ENCODE measurements at regions not wholly inside any gene's neighbourhood (a gene's known extent, or its start where the extent isn't known, plus 50 kb on each side); places are given as distances from the start of the nearest gene placed in this dataset.

DNA sequence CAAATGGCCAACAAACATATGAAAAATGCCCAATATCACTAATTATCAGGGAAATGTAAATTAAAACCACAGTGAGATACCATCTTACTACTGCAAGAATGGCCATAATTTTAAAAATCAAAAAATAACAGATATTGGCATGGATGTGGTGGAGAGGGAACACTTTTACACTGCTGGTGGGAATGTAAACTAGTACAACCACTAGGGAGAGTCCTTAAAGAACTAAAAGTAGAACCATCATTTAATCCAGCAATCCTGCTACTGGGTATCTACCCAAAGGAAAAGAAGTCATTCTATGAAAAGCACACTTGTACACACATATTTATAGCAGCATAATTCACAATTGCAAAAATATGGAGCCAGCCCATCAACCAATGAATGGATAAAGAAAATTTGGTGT is 459.7 kb downstream of the GXYLT1 start:
- H3K27me3 ChIP-seq (replicated peaks in 1 of 2; ENCODE audit: control insufficient read depth in 2 of 2, insufficient read depth in 2 of 2, low read length in 1 of 2): no peaks in the 10 kb centered on the region
- no peak overlapping the region for H3K27ac ChIP-seq (ENCODE audit: control insufficient read depth, insufficient read depth)
- SMC1A ChIA-PET (ENCODE audit: uncharacterized antibody, unreplicated experiment): no interaction called here
- ATAC-seq: no peak
- no peaks in the 10 kb centered on the region for H4K20me1 ChIP-seq (ENCODE audit: control insufficient read depth, insufficient read depth)
- H3K9me3 ChIP-seq (replicated peaks; ENCODE audit: control insufficient read depth, insufficient read depth, low read length): no peaks in the 10 kb centered on the region
- no peaks in the 10 kb centered on the region for H3K4me1 ChIP-seq (ENCODE audit: control insufficient read depth, insufficient read depth, low read length)
- no peaks in the 10 kb centered on the region for H3K79me2 ChIP-seq (ENCODE audit: control insufficient read depth, insufficient read depth, low read length)
- H3K36me3 ChIP-seq (ENCODE audit: control insufficient read depth in 2 of 2, insufficient read depth in 2 of 2, low read length in 1 of 2): no peaks in the 10 kb centered on the region
- intact Hi-C loops (cut with micrococcal nuclease; ENCODE audit: unreplicated experiment): no loop called here
- no peak overlapping the region for H3K9ac ChIP-seq (ENCODE audit: control insufficient read depth, insufficient read depth, low read length)
- no TSS peak for BruUV-seq (replicated peaks)
- no peak for FAIRE-seq
- no peak overlapping the region for H2AFZ ChIP-seq (ENCODE audit: control insufficient read depth, low read depth, low read length)
- RAD21 ChIA-PET (ENCODE audit: unreplicated experiment): no interaction called here
- POLR2A ChIA-PET: no interaction called here
- H3K4me2 ChIP-seq (ENCODE audit: control insufficient read depth, insufficient read depth): no peak overlapping the region
- DNase-seq (ENCODE audit: low read depth, low spot score): no peak
- in situ Hi-C loops (cut with MboI): no loop called here
- H3K4me3 ChIP-seq: no peak overlapping the region
- no peak for TF ChIP-seq RAD21 (IDR thresholded peaks at IDR 0.05; ENCODE audit: insufficient read depth, low read depth, low read length)
- TF ChIP-seq, protein P1, sequence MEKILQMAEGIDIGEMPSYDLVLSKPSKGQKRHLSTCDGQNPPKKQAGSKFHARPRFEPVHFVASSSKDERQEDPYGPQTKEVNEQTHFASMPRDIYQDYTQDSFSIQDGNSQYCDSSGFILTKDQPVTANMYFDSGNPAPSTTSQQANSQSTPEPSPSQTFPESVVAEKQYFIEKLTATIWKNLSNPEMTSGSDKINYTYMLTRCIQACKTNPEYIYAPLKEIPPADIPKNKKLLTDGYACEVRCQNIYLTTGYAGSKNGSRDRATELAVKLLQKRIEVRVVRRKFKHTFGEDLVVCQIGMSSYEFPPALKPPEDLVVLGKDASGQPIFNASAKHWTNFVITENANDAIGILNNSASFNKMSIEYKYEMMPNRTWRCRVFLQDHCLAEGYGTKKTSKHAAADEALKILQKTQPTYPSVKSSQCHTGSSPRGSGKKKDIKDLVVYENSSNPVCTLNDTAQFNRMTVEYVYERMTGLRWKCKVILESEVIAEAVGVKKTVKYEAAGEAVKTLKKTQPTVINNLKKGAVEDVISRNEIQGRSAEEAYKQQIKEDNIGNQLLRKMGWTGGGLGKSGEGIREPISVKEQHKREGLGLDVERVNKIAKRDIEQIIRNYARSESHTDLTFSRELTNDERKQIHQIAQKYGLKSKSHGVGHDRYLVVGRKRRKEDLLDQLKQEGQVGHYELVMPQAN (conservative IDR thresholded peaks at IDR 0.05): no peak
- no peak for TF ChIP-seq NFIC (IDR thresholded peaks at IDR 0.05; ENCODE audit: low read depth, low read length)
- TF ChIP-seq HDGF (IDR thresholded peaks at IDR 0.05): no peak
- TF ChIP-seq ETV6 (conservative IDR thresholded peaks at IDR 0.05 in 1 of 2, IDR thresholded peaks at IDR 0.05 in 1 of 2; ENCODE audit: borderline replicate concordance in 1 of 2, low read depth in 1 of 2): no peak
- no peak for TF ChIP-seq WRNIP1 (IDR thresholded peaks at IDR 0.05; ENCODE audit: borderline replicate concordance, low read depth, low read length)
- TF ChIP-seq, protein P2, sequence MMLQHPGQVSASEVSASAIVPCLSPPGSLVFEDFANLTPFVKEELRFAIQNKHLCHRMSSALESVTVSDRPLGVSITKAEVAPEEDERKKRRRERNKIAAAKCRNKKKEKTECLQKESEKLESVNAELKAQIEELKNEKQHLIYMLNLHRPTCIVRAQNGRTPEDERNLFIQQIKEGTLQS (IDR thresholded peaks at IDR 0.05; ENCODE audit: borderline replicate concordance, extremely low read depth, low read depth, low read length): no peak
- no peak for TF ChIP-seq MTA2 (IDR thresholded peaks at IDR 0.05; ENCODE audit: low read depth)
- TF ChIP-seq ZNF622 (IDR thresholded peaks at IDR 0.05): no peak
- TF ChIP-seq, protein P3, sequence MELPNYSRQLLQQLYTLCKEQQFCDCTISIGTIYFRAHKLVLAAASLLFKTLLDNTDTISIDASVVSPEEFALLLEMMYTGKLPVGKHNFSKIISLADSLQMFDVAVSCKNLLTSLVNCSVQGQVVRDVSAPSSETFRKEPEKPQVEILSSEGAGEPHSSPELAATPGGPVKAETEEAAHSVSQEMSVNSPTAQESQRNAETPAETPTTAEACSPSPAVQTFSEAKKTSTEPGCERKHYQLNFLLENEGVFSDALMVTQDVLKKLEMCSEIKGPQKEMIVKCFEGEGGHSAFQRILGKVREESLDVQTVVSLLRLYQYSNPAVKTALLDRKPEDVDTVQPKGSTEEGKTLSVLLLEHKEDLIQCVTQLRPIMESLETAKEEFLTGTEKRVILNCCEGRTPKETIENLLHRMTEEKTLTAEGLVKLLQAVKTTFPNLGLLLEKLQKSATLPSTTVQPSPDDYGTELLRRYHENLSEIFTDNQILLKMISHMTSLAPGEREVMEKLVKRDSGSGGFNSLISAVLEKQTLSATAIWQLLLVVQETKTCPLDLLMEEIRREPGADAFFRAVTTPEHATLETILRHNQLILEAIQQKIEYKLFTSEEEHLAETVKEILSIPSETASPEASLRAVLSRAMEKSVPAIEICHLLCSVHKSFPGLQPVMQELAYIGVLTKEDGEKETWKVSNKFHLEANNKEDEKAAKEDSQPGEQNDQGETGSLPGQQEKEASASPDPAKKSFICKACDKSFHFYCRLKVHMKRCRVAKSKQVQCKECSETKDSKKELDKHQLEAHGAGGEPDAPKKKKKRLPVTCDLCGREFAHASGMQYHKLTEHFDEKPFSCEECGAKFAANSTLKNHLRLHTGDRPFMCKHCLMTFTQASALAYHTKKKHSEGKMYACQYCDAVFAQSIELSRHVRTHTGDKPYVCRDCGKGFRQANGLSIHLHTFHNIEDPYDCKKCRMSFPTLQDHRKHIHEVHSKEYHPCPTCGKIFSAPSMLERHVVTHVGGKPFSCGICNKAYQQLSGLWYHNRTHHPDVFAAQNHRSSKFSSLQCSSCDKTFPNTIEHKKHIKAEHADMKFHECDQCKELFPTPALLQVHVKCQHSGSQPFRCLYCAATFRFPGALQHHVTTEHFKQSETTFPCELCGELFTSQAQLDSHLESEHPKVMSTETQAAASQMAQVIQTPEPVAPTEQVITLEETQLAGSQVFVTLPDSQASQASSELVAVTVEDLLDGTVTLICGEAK (IDR thresholded peaks at IDR 0.05; ENCODE audit: borderline replicate concordance): no peak
- TF ChIP-seq SIN3A (IDR thresholded peaks at IDR 0.05; ENCODE audit: low read depth, low read length): no peak
- TF ChIP-seq DPF2 (IDR thresholded peaks at IDR 0.05): no peak
- TF ChIP-seq STAT3 (IDR thresholded peaks at IDR 0.05; ENCODE audit: low read depth, low read length): no peak
- TF ChIP-seq NFYA (IDR thresholded peaks at IDR 0.05; ENCODE audit: borderline replicate concordance, low read depth, low read length): no peak
- TF ChIP-seq EED (IDR thresholded peaks at IDR 0.05; ENCODE audit: low read depth): no peak
- no peak for TF ChIP-seq TCF12 (IDR thresholded peaks at IDR 0.05; ENCODE audit: low read depth, low read length)
- no peak for TF ChIP-seq PAX5 (IDR thresholded peaks at IDR 0.05; ENCODE audit: borderline replicate concordance, low read depth, low read length)
- TF ChIP-seq RBBP5 (conservative IDR thresholded peaks at IDR 0.05): no peak
- no peak for TF ChIP-seq PML (IDR thresholded peaks at IDR 0.05; ENCODE audit: low read length)
- TF ChIP-seq, protein P4, sequence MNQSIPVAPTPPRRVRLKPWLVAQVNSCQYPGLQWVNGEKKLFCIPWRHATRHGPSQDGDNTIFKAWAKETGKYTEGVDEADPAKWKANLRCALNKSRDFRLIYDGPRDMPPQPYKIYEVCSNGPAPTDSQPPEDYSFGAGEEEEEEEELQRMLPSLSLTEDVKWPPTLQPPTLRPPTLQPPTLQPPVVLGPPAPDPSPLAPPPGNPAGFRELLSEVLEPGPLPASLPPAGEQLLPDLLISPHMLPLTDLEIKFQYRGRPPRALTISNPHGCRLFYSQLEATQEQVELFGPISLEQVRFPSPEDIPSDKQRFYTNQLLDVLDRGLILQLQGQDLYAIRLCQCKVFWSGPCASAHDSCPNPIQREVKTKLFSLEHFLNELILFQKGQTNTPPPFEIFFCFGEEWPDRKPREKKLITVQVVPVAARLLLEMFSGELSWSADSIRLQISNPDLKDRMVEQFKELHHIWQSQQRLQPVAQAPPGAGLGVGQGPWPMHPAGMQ (IDR thresholded peaks at IDR 0.05; ENCODE audit: borderline replicate concordance): no peak
- CTCF ChIA-PET: interaction anchor here (1.5 kb wide), 1 partner anchor 29 kb away, joined by 3 read pairs; no protein-coding TSS in a partner anchor

All from GM12878 (cell line).